Keratinocyte (primary cell): ENCODE measurements at regions not wholly inside any gene's neighbourhood (a gene's known extent, or its start where the extent isn't known, plus 50 kb on each side); places are given as distances from the start of the nearest gene placed in this dataset.

Experiments used
- DNase-seq: peaks from one replicate; pipeline ENCODE4 v3.0.0-alpha.2; 2011; ENCODE audit warnings: low read depth, missing footprints, low spot score
- FAIRE-seq: peaks from 2 replicates; lab custom pipeline; 2011; peaks lifted over from hg19 to GRCh38; lab: Jason Lieb, UNC
- H2AFZ ChIP-seq: 2 replicates; pipeline ENCODE4 v1.6.0; 2012; ENCODE audit warnings: low read length, control low read depth, inconsistent platforms; ENCODE audit not compliant: control insufficient read depth
- H3K27ac ChIP-seq: 2 replicates; pipeline ENCODE4 v1.5.1; 2011; ENCODE audit warnings: low read length; ENCODE audit not compliant: control insufficient read depth, insufficient read depth
- H3K27me3 ChIP-seq: 3 replicates; pipeline ENCODE4 v1.6.0; 2011; ENCODE audit warnings: low read length; ENCODE audit not compliant: control insufficient read depth, insufficient read depth; ENCODE audit errors: extremely low read depth
- H3K36me3 ChIP-seq, 2 experiments: 2 replicates in 1 of 2; 3 replicates in 1 of 2; pipeline ENCODE4 v1.5.1; 2011; ENCODE audit warnings: low read length in 2 of 2, mild to moderate bottlenecking in 1 of 2; ENCODE audit not compliant: control insufficient read depth in 2 of 2, insufficient read depth in 2 of 2; ENCODE audit errors: extremely low read depth in 1 of 2
- H3K4me1 ChIP-seq: 3 replicates; pipeline ENCODE4 v1.5.1; 2011; ENCODE audit warnings: low read length; ENCODE audit not compliant: control insufficient read depth, insufficient read depth; ENCODE audit errors: extremely low read depth
- H3K4me2 ChIP-seq: 3 replicates; pipeline ENCODE4 v1.6.0; 2011; ENCODE audit warnings: low read depth, low read length; ENCODE audit not compliant: control insufficient read depth, insufficient read depth; ENCODE audit errors: extremely low read depth
- H3K4me3 ChIP-seq, 3 experiments: fragments of 200-600 bp in 1 of 3; sonication (generic) in 1 of 3; 2 replicates in 2 of 3; 3 replicates in 1 of 3; pipeline ENCODE4 v1.5.1; 2011 to 2016; ENCODE audit warnings: low read length in 3 of 3, mild to moderate bottlenecking in 3 of 3, control low read depth in 2 of 3, inconsistent platforms in 1 of 3, low read depth in 1 of 3, mixed read lengths in 1 of 3, mixed run types in 1 of 3, moderate library complexity in 1 of 3; ENCODE audit not compliant: control insufficient read depth in 2 of 3, insufficient read depth in 2 of 3; ENCODE audit errors: extremely low read depth in 1 of 3
- H3K79me2 ChIP-seq: 2 replicates; pipeline ENCODE4 v1.6.0; 2012; ENCODE audit warnings: low read length; ENCODE audit not compliant: control insufficient read depth, insufficient read depth
- H3K9ac ChIP-seq: 3 replicates; pipeline ENCODE4 v1.6.0; 2011; ENCODE audit warnings: low read length; ENCODE audit not compliant: control insufficient read depth, insufficient read depth; ENCODE audit errors: extremely low read depth
- H3K9me1 ChIP-seq: 3 replicates; pipeline ENCODE4 v1.6.0; 2011; ENCODE audit warnings: low read length; ENCODE audit not compliant: control insufficient read depth, insufficient read depth; ENCODE audit errors: extremely low read depth
- H3K9me3 ChIP-seq: 2 replicates; pipeline ENCODE4 v1.5.1; 2012; ENCODE audit warnings: low read depth, low read length; ENCODE audit not compliant: control insufficient read depth
- H4K20me1 ChIP-seq: 3 replicates; pipeline ENCODE4 v1.6.0; 2011; ENCODE audit warnings: low read length; ENCODE audit not compliant: control insufficient read depth, insufficient read depth; ENCODE audit errors: extremely low read depth
- CTCF ChIP-seq, 3 experiments: IDR thresholded peaks in 1 of 3; conservative IDR thresholded peaks in 1 of 3; optimal IDR thresholded peaks in 1 of 3; 2 replicates in 2 of 3; 3 replicates in 1 of 3; pipeline versions ENCODE3 to v1.5.1; 2011; ENCODE audit warnings: low read length in 3 of 3, mild to moderate bottlenecking in 3 of 3, moderate library complexity in 2 of 3, control low read depth in 1 of 3, inconsistent platforms in 1 of 3; ENCODE audit not compliant: insufficient read depth in 2 of 3; ENCODE audit errors: extremely low read depth in 1 of 3
- EZH2 ChIP-seq: IDR thresholded peaks from one replicate; pipeline ENCODE4 v1.6.1; 2012; ENCODE audit warnings: inconsistent platforms, mild to moderate bottlenecking, low read length, moderate library complexity
- dilution Hi-C: fragments of 300-500 bp; cut with MboI; formaldehyde crosslinking; loops from one replicate; pipeline ENCODE4 v1.7.0; 2020; ENCODE audit warnings: low sequenced_read_pairs; ENCODE audit not compliant: extremely low pct_ligation_motif_present

DNA sequence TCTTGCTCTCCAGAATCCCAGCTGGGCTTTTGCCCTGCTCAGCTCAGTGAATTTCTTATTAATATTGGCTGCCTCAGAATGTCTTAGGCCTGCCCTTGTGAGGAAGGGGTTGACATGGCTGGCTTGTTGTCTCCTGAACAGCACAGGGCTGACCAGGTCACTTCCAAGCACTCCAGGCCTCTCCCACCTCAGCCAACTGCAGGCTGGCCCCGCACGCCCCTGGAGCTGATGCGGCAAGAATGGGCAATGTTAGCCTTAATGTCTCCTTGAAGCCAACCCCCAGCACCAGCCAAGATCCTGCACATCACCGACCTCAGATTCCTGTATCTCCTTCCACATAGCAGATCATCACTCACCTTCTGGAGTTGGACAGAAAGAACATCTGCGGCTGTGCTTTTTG is 598.6 kb downstream of the AJAP1 start:
- no peak overlapping the region for H3K4me3 ChIP-seq
- no peaks in the 10 kb centered on the region for H4K20me1 ChIP-seq
- no peak for FAIRE-seq
- peaks cover 1% of the 10 kb centered on the region for H3K9me3 ChIP-seq
- no peak overlapping the region for H3K4me2 ChIP-seq
- H3K27me3 ChIP-seq: no peaks in the 10 kb centered on the region
- H2AFZ ChIP-seq: no peak overlapping the region
- no peak overlapping the region for H3K9ac ChIP-seq
- no peaks in the 10 kb centered on the region for H3K9me1 ChIP-seq
- H3K79me2 ChIP-seq: no peaks in the 10 kb centered on the region
- dilution Hi-C loops: no loop called here
- no peaks in the 10 kb centered on the region for H3K4me1 ChIP-seq
- H3K36me3 ChIP-seq: no peaks in the 10 kb centered on the region
- DNase-seq: no peak
- TF ChIP-seq EZH2 (no peak), CTCF (optimal IDR thresholded peaks at IDR 0.05 in 1 of 3, IDR thresholded peaks at IDR 0.05 in 1 of 3, conservative IDR thresholded peaks at IDR 0.05 in 1 of 3; ENCODE audit: extremely low read depth in 1 of 3, insufficient read depth in 2 of 3, low read length in 3 of 3) (no peak)
- no peak overlapping the region for H3K27ac ChIP-seq

- Histone ChIP-seq H3K4me2 (no peak overlapping the region), H3K4me3 (no peak overlapping the region), H4K20me1 (no peaks in the 10 kb centered on the region), H3K4me1 (no peaks in the 10 kb centered on the region), H3K27ac (no peak overlapping the region), H3K9ac (no peak overlapping the region), H2AFZ (no peak overlapping the region), H3K9me3 (peaks cover 1% of the 10 kb centered on the region), H3K36me3 (no peaks in the 10 kb centered on the region), H3K9me1 (no peaks in the 10 kb centered on the region), H3K27me3 (no peaks in the 10 kb centered on the region), H3K79me2 (no peaks in the 10 kb centered on the region)
- DNase-seq (no peak), FAIRE-seq (no peak)
- dilution Hi-C loops: no loop called here
- TF ChIP-seq CTCF (optimal IDR thresholded peaks at IDR 0.05 in 1 of 3, IDR thresholded peaks at IDR 0.05 in 1 of 3, conservative IDR thresholded peaks at IDR 0.05 in 1 of 3; ENCODE audit: extremely low read depth in 1 of 3, insufficient read depth in 2 of 3, low read length in 3 of 3) (no peak), EZH2 (no peak)
These were observed 595.9 kb downstream of the AJAP1 start for GRCh38 chr1:5250336-5250735.
